Upper lobe of right lung (tissue), 1 donor: ENCODE measurements at regions not wholly inside any gene's neighbourhood (a gene's known extent, or its start where the extent isn't known, plus 50 kb on each side); places are given as distances from the start of the nearest gene placed in this dataset.

Experiments used
- ATAC-seq: fragments of 200-7000 bp; cut with Tn5 transposase; one replicate; pipeline ENCODE4 v1.9.1; 2020; ENCODE audit warnings: mild to moderate bottlenecking, moderate library complexity
- DNase-seq: peaks from one replicate; pipeline ENCODE4 v3.0.0-alpha.2; 2020
- H3K27ac ChIP-seq: fragments of 200-600 bp; one replicate; pipeline ENCODE4 v1.8.0; 2022
- H3K27me3 ChIP-seq: fragments of 200-600 bp; one replicate; pipeline ENCODE4 v1.8.0; 2022; ENCODE audit warnings: mild to moderate bottlenecking
- H3K36me3 ChIP-seq: fragments of 200-600 bp; one replicate; pipeline ENCODE4 v1.8.0; 2022
- H3K4me1 ChIP-seq: fragments of 200-600 bp; one replicate; pipeline ENCODE4 v1.8.0; 2022
- H3K4me3 ChIP-seq: fragments of 200-600 bp; one replicate; pipeline ENCODE4 v1.8.0; 2022; ENCODE audit warnings: mild to moderate bottlenecking
- H3K9me3 ChIP-seq: fragments of 200-600 bp; one replicate; pipeline ENCODE4 v1.8.0; 2022
- CTCF ChIP-seq: fragments of 200-600 bp; IDR thresholded peaks from one replicate; pipeline ENCODE4 v1.8.0; 2022; ENCODE audit warnings: antibody characterized with exemption
- intact Hi-C: fragments of 100-400 bp; cut with DNase I; formaldehyde crosslinking; loops from one replicate; pipeline ENCODE4 v1.11.0; 2022
- donor health status: DM: no; HTN: yes; CAD: no; lungs with severe emphysema.

DNA sequence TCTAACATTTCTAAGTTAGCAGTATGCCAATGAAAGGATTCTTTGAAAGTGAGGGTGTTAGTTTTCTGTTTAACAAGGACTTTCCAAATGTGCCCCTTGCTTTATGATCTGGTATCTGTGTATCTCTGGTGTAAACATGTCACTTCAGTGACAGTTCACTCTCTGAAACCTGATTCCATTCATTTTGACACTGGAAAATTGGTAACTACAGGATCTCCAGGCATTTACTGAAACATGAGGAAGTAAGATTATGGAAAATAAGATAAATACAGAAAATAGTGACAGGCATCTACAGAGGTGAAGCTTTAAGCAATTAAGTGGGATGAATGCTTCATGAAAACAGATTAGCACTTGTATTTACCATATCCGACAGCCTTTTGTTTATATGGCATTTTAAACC is 101.6 kb upstream of the MYO16 start:
- Histone ChIP-seq H3K9me3 (no peaks in the 10 kb centered on the region), H3K27me3 (no peaks in the 10 kb centered on the region), H3K4me1 (no peaks in the 10 kb centered on the region), H3K36me3 (no peaks in the 10 kb centered on the region), H3K27ac (no peak overlapping the region), H3K4me3 (no peak overlapping the region)
- no peak for TF ChIP-seq CTCF
- intact Hi-C loops = no loop called here
- ATAC-seq (no peak), DNase-seq (no peak)

DNA sequence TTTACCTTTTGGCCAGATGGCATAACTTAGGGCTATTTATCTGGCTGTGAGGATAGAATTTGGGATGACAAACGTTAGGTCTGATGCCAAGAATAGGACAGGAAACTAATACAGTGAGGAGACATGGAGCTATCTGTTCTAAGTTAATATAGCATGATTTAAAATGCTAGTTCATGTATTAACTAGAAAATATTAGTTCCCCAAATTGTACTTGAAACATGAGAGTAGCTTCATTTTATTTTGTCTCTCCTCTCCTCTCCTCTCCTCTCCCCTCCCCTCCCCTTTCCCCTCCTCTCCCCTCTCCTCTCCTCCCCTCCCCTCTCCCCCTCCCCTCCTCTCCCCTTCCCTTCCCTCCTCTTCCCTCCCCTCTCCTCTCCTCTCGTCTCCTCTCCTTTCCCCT is 101.1 kb upstream of the MYO16 start:
- no peak overlapping the region for H3K4me3 ChIP-seq
- H3K27ac ChIP-seq = no peak overlapping the region
- H3K9me3 ChIP-seq = no peaks in the 10 kb centered on the region
- no peaks in the 10 kb centered on the region for H3K27me3 ChIP-seq
- H3K36me3 ChIP-seq = no peaks in the 10 kb centered on the region
- DNase-seq (no peak), ATAC-seq (no peak)
- no peaks in the 10 kb centered on the region for H3K4me1 ChIP-seq
- intact Hi-C loops = no loop called here
- no peak for TF ChIP-seq CTCF

DNA sequence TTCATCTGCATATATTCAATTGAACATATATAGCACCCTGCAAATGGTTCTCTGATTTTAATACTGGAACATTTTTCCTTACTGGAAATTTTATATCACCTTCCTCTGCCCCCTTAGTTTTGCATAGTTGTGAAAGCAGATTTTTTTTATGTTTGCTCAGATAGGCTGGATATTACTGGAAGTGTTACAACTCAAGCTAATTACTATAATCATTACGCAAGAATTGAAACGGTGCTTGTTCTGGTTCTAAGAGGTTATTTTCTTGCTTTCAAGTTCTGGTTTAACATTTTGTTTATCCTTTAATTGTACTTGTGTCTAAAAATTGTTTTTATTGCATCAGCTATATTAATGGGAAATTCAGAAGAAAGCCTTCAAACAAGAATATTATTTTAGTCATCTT is 95.6 kb upstream of the MYO16 start:
- ATAC-seq (no peak), DNase-seq (no peak)
- no peak for TF ChIP-seq CTCF
- Histone ChIP-seq H3K9me3 (no peaks in the 10 kb centered on the region), H3K4me3 (no peak overlapping the region), H3K36me3 (no peaks in the 10 kb centered on the region), H3K4me1 (no peaks in the 10 kb centered on the region), H3K27me3 (no peaks in the 10 kb centered on the region), H3K27ac (no peak overlapping the region)
- intact Hi-C loops = no loop called here

- H3K27me3 ChIP-seq = no peaks in the 10 kb centered on the region
- H3K36me3 ChIP-seq = no peaks in the 10 kb centered on the region
- intact Hi-C loops = no loop called here
- no peaks in the 10 kb centered on the region for H3K4me1 ChIP-seq
- TF ChIP-seq CTCF = no peak
- no peak overlapping the region for H3K27ac ChIP-seq
- ATAC-seq (no peak), DNase-seq (no peak)
- H3K9me3 ChIP-seq = no peaks in the 10 kb centered on the region
- H3K4me3 ChIP-seq = no peak overlapping the region
Observed at GRCh38 chr13:108534728-108535127, 94.7 kb upstream of the MYO16 start.

DNA sequence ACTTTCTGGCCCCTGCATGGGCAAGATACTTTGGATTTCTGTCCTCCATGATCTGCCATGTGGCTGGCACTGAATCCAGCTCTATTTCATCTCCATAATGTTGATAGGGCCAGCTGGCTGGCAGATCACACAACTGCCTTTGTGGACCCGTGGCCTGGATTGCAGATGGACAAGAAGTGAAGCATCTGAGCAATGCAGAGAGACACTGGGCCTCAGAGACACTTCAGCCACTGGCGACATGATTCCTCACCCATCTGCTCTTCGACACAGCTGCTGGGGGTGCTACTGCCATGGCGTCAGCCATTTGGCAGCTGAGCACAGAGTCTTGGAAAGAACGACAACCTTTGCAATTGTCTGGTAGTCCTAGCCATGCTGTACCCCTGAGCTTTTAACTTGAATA is 79.5 kb upstream of the MYO16 start:
- Histone ChIP-seq H3K27ac (no peak overlapping the region), H3K36me3 (no peaks in the 10 kb centered on the region), H3K4me3 (no peak overlapping the region), H3K27me3 (no peaks in the 10 kb centered on the region), H3K4me1 (no peaks in the 10 kb centered on the region), H3K9me3 (no peaks in the 10 kb centered on the region)
- TF ChIP-seq CTCF = no peak
- intact Hi-C loops = no loop called here
- ATAC-seq (no peak), DNase-seq (no peak)

GRCh38 chr13:108551674-108552073 is 77.7 kb upstream of the MYO16 start:
- Histone ChIP-seq H3K36me3 (no peaks in the 10 kb centered on the region), H3K9me3 (no peaks in the 10 kb centered on the region), H3K4me1 (no peaks in the 10 kb centered on the region), H3K27ac (no peak overlapping the region), H3K27me3 (no peaks in the 10 kb centered on the region), H3K4me3 (no peak overlapping the region)
- DNase-seq (no peak), ATAC-seq (no peak)
- intact Hi-C loops = no loop called here
- no peak for TF ChIP-seq CTCF
